ENCODE measurements at regions not wholly inside any gene's neighbourhood (a gene's known extent, or its start where the extent isn't known, plus 50 kb on each side); places are given as distances from the start of the nearest gene placed in this dataset.

DNA sequence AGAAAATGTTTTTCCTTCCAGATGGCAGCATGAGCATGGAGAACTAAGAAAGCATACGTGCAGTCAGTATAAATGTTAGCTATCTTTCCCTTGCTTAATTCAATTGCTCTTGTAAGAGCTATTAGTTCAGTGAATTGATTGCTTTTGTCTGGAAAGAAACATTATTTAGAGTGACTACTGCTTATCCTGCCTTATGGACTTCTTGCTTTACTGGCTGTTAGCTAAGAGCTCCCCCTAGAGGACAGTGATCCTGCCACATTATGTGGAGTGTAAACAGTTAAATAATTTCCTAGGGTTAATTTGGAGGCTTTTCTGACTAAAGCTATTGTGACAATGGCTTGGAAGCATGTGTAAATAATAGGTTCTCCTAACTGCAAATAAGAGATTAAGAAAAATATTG lies 1402.4 kb downstream of the FAM133A start:
- Histone ChIP-seq H3K9ac (ENCODE audit: low read depth, low read length) (no peak overlapping the region), H3K4me2 (ENCODE audit: low read length) (no peak overlapping the region), H3K27me3 (ENCODE audit: control insufficient read depth, insufficient read depth, low read length) (no peaks in the 10 kb centered on the region), H3K4me1 (ENCODE audit: control insufficient read depth, insufficient read depth, low read length) (peaks cover 4% of the 10 kb centered on the region), H3K36me3 (ENCODE audit: insufficient read depth, low read length) (no peaks in the 10 kb centered on the region), H3K9me3 (replicated peaks; ENCODE audit: low read length) (no peaks in the 10 kb centered on the region), H3K4me3 (ENCODE audit: low read length) (no peak overlapping the region)

- no peaks in the 10 kb centered on the region for H3K4me1 ChIP-seq (ENCODE audit: control insufficient read depth, insufficient read depth, low read length)
- H3K9me3 ChIP-seq (replicated peaks; ENCODE audit: low read length): no peaks in the 10 kb centered on the region
- no peak overlapping the region for H3K9ac ChIP-seq (ENCODE audit: low read depth, low read length)
- no peak overlapping the region for H3K4me3 ChIP-seq (ENCODE audit: low read length)
- no peaks in the 10 kb centered on the region for H3K27me3 ChIP-seq (ENCODE audit: control insufficient read depth, insufficient read depth, low read length)
- H3K36me3 ChIP-seq (ENCODE audit: insufficient read depth, low read length): no peaks in the 10 kb centered on the region
- H3K4me2 ChIP-seq (ENCODE audit: low read length): no peak overlapping the region
Measured at GRCh38 chrX:95101851-95102390, 1427.9 kb downstream of the FAM133A start.

- H3K27me3 ChIP-seq (ENCODE audit: control insufficient read depth, insufficient read depth, low read length): no peaks in the 10 kb centered on the region
- no peaks in the 10 kb centered on the region for H3K4me1 ChIP-seq (ENCODE audit: control insufficient read depth, insufficient read depth, low read length)
- H3K9me3 ChIP-seq (replicated peaks; ENCODE audit: low read length): no peaks in the 10 kb centered on the region
- H3K4me3 ChIP-seq (ENCODE audit: low read length): no peak overlapping the region
- no peak overlapping the region for H3K9ac ChIP-seq (ENCODE audit: low read depth, low read length)
- no peaks in the 10 kb centered on the region for H3K36me3 ChIP-seq (ENCODE audit: insufficient read depth, low read length)
- H3K4me2 ChIP-seq (ENCODE audit: low read length): no peak overlapping the region
Measured at GRCh38 chrX:95117556-95117955, 1443.5 kb downstream of the FAM133A start.

DNA sequence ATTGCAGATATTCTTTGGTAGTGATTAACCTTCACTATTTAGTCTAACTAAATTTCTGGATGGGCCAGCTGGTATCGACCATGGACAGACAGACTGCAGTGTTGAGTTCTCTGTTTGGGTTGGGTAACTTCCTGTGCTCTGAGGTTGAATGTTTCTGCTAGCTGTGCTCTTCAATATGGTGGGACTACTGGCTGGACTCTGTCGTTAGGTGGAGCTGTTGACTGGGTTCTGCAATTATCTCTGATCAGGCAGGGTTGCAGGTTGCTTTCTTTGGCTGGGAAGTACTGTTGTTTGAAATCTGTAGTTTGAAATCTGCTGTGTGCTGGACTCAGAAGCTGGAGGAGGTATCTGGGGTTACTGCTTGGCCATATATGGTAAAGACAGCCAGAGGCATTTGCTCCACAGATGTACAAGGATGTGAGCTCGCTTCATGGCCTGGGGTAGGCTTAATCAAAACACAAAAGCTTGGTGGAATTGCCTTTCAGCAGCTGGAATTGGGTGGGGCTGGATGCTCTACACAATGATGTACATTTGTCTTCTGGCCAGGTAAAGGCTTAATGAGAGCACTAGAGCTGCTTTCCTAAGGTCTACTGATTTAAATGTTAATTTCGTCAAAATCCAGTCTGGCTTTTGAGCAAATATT lies 1472.0 kb downstream of the FAM133A start:
- H3K9me3 ChIP-seq (replicated peaks; ENCODE audit: low read length): no peaks in the 10 kb centered on the region
- H3K9ac ChIP-seq (ENCODE audit: low read depth, low read length): no peak overlapping the region
- no peak overlapping the region for H3K4me3 ChIP-seq (ENCODE audit: low read length)
- no peaks in the 10 kb centered on the region for H3K4me1 ChIP-seq (ENCODE audit: control insufficient read depth, insufficient read depth, low read length)
- no peaks in the 10 kb centered on the region for H3K27me3 ChIP-seq (ENCODE audit: control insufficient read depth, insufficient read depth, low read length)
- no peak overlapping the region for H3K4me2 ChIP-seq (ENCODE audit: low read length)
- H3K36me3 ChIP-seq (ENCODE audit: insufficient read depth, low read length): no peaks in the 10 kb centered on the region

DNA sequence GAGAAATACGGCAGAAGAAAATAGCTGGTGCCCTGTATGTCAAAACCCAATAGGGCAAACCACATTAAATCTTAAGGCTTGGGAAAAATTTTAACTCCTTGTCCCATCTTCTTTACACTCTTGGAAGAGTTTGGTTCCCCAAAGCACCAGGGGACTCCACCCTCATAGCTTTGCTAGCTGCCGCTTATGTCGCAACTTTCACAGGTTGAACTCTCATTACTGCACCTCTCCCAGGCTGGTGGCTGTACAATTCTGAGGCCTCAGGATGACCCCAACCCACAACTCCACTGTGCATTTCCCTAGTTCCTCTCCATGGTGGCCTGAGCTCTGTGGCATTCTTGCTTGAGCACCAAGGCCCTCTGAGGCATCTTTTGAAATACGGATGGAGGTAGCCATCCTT lies 1478.8 kb downstream of the FAM133A start:
- H3K36me3 ChIP-seq (ENCODE audit: insufficient read depth, low read length): no peaks in the 10 kb centered on the region
- H3K4me3 ChIP-seq (ENCODE audit: low read length): no peak overlapping the region
- H3K4me2 ChIP-seq (ENCODE audit: low read length): no peak overlapping the region
- no peak overlapping the region for H3K9ac ChIP-seq (ENCODE audit: low read depth, low read length)
- no peaks in the 10 kb centered on the region for H3K9me3 ChIP-seq (replicated peaks; ENCODE audit: low read length)
- no peaks in the 10 kb centered on the region for H3K27me3 ChIP-seq (ENCODE audit: control insufficient read depth, insufficient read depth, low read length)
- no peaks in the 10 kb centered on the region for H3K4me1 ChIP-seq (ENCODE audit: control insufficient read depth, insufficient read depth, low read length)

GRCh38 chrX:95156566-95156965 lies 1482.6 kb downstream of the FAM133A start:
- no peak overlapping the region for H3K9ac ChIP-seq (ENCODE audit: low read depth, low read length)
- H3K4me2 ChIP-seq (ENCODE audit: low read length): no peak overlapping the region
- no peaks in the 10 kb centered on the region for H3K36me3 ChIP-seq (ENCODE audit: insufficient read depth, low read length)
- no peaks in the 10 kb centered on the region for H3K4me1 ChIP-seq (ENCODE audit: control insufficient read depth, insufficient read depth, low read length)
- no peaks in the 10 kb centered on the region for H3K9me3 ChIP-seq (replicated peaks; ENCODE audit: low read length)
- no peak overlapping the region for H3K4me3 ChIP-seq (ENCODE audit: low read length)
- H3K27me3 ChIP-seq (ENCODE audit: control insufficient read depth, insufficient read depth, low read length): no peaks in the 10 kb centered on the region

Small RNAs in the stretch of these regions (small RNA-seq; reads per million reads assigned to genes)
- 0.35 reads per million for gene MIR548M

All from skeletal muscle satellite cell (primary cell).